Islet of Langerhans (tissue), 1 donor: ENCODE measurements at regions not wholly inside any gene's neighbourhood (a gene's known extent, or its start where the extent isn't known, plus 50 kb on each side); places are given as distances from the start of the nearest gene placed in this dataset.
"Not testable (repeated sequence)": the region's sequence is repeated elsewhere in the genome, so short reads cannot be mapped to it uniquely, and the experiment has no call there.

Experiments
- FAIRE-seq: peaks from one replicate; lab custom pipeline; 2011; peaks lifted over from hg19 to GRCh38; lab: Jason Lieb, UNC

GRCh38 chr9:75197561-75197960 lies 109.2 kb downstream of the OSTF1 start:
- no peak for FAIRE-seq

DNA sequence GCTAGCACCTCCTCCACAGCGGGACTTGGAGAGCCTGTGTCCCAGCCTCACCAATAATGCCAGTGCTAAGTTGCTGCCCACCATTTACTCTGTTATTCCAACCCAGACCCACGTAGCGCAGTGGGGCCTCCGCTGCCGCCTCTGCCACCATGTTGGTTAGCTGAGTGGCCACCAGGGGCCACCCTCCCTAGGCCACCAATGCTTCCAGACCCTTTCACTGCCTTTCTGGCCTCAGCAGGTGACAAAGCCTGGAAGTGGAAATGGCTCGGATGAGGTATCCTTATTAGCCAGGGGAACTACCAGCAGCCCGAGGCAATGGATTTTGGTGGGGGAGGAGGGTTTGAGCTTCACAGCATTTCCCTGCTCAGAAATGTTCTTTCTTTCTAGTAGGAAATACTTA lies 110.1 kb downstream of the OSTF1 start:
- no peak for FAIRE-seq

DNA sequence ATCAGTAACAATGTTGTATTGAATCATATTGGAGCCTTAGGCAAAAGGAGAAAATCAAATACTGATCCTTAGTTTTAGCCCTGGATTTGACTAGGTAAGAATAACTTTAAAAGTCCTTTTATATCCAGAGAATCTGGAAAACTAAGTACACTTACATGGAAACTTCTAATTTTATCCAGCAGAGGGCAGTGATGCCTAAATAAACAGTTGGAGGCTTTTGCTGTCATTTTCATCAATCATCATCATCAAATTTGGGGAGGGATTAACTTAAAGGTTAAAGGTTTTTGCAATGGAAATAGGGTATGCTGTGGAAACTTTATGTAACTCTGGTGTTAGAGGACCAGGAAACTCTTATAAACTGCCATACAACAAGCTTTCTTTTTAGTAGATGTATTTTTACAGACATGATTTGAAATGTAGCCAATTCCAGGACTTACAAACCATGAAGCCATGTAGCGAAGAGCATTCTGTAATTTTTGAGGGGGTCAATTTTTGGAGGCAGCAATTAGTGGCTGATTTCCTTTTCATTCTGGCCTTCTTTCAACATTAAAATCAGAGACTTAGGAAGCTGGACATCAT lies 112.7 kb downstream of the OSTF1 start:
- FAIRE-seq = peak; percentile 98

DNA sequence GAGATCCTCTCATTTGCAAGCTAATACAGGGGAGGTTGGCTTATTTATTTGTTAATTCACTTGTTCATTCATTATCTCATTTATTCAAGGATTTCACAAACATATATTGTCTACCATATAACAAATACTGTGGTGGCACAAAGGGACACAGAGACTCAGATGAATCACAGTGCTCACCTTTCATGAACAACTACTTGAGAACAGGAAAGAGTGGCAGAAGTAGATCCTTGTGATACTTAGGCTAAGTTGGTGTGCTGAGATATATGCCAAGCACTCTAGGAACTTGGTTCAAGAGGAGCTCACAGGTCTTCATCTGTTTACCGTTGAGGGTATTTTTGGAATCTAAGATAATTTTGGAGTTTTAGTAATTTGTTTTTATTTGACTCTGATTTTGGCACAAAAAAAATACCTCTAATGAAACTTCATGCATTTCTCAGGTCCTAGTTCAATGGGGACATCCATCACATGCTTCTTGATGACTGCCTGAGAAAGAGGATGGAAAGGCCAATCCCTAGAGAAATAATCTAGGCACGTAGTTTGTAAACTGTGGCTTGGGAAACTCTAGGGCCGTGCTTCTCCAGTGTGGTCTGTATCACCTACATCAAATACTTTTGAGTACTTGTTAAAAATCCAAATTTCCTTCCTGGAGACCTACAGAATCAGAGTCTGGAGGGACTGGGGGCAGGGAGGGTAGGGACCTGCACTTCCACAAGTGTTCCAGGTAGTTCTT lies 113.3 kb downstream of the OSTF1 start:
- FAIRE-seq = no peak

- not testable (repeated sequence) for FAIRE-seq
Observed at GRCh38 chr9:75207997-75208396, 119.7 kb downstream of the OSTF1 start.

DNA sequence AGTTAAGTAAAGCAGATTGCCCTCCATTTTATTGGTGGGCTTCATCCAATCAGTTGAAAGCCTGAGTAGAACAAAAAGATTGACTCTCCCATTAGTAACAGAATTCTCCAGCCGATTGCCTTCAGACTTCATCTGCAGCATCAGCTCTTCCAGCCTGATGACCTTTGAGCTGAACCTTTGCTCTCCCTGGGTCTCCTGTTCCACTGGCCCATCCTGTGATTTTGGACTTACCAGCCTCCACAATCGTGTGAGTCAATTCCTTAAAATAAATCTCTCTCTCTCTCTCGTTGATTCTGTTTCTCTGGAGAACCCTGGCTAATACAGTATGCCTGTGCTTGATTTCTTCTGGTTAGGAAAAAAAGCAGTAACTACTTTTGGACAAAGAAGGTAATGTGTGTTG lies 121.9 kb downstream of the OSTF1 start:
- FAIRE-seq = no peak

DNA sequence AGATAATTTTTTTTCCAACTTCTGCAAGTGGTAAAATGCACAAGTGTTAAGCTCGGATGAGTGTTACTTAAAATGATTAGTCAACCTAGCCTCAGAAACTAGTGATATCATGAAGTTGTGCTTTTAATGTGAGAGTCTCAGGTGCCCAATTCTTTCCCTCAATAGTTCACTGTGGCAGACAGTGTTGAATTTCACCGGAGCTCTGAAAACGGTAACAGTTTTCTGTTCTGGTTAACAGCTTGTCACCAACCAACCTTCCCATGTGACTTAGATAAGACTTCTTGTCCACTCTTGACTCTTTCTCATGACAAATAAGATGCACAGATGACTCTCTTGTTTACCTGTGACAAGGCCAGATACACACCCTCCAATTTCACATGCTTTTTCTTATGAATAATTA lies 125.5 kb downstream of the OSTF1 start:
- FAIRE-seq = no peak

GRCh38 chr9:75226403-75227139 lies 138.3 kb downstream of the OSTF1 start:
- FAIRE-seq = no peak

DNA sequence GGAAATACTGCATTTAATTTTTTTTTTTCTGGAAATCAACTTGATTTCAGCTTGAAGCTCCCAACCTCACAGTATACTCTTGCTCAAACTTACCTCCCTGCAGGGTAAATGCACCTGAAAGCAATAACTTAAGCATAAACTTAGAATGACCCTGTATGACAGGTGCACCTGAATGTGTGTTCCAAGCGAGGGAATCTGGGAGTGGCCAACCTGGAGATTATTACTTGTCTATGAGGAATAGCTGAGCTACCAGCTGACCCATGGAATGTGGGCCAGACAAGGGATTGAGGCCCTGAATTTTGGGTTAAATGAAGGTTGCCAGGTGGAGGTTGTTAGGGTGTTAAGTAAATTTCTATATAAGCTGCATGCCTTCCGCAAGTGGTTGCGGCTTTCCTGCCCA lies 140.6 kb downstream of the OSTF1 start:
- FAIRE-seq = no peak

DNA sequence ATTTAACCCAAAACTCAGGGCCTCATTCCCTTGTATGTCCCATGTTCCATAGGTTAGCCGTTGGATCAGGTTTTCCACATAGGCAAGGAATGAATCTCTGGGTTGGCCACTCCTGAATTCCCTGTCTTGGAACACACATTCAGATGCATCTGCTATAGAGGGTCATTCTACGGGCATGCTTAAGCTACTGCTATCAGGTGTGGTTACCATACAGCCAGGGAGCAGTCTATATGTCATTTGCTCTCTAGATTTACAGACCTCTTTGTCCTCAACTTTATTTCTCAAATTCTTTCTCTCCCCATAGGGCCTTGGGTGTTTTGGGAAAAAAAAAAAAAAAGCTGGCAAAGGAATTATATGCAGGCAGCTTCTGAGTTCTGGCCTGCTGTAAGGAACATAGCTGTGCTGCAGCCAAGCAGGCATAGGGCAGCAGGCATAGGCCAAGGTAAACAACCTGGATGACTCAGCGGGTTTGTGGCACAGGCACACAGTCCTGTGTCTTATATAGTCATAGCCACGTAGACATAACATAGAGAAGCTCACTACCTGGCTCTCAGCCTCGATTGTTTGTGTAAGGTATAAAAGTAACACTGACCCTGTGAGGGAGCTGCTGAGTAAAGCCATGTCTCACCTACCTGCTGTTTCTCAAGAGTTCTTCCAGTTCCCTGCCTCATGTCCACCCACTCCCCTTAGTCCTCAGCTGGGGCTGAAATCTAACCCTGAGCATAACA lies 141.5 kb downstream of the OSTF1 start:
- no peak for FAIRE-seq

- FAIRE-seq = no peak
Observed at GRCh38 chr9:75230469-75230868, 142.2 kb downstream of the OSTF1 start.

GRCh38 chr9:75231167-75231566 lies 142.9 kb downstream of the OSTF1 start:
- FAIRE-seq = no peak

DNA sequence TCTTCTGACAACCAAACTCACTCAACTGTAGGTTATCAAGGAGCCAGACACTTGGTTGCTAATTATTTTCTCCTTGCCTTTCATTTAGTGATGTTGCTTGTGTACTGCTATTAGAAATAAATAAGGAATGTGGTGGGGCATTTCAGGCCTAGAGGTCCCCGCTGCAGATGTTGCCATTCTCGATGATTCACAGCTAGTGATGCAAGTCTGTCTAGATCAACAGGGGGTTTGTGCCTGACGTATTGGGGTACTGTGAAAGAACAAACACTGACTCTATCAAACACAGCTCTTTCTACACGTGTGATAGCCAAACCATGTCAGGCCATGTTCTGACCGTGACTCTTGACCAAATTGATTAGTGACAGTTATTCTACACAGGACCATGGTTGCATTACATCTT lies 144.7 kb downstream of the OSTF1 start:
- FAIRE-seq = no peak

GRCh38 chr9:75235632-75236031 lies 147.3 kb downstream of the OSTF1 start:
- no peak for FAIRE-seq

- no peak for FAIRE-seq
Observed at GRCh38 chr9:75238311-75238976, 150.1 kb downstream of the OSTF1 start.

DNA sequence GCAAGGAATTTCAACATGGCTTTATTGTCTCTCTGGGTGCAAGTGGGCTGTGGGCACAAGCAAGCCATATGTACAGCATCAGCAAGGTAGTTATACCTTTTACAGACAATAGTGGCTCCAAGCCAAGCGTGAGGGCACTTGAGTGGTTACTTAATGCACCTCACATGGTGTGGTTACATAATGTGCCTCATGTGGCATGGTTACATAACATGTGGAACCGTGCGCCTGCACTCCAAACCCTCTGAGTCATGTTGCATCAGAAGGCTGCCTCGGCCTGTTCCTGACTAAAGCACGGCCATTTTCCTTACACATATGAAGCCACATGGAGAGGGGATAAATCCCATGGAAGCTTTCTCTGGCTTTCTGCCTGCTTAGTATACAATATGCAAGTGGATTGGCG lies 150.9 kb downstream of the OSTF1 start:
- no peak for FAIRE-seq

DNA sequence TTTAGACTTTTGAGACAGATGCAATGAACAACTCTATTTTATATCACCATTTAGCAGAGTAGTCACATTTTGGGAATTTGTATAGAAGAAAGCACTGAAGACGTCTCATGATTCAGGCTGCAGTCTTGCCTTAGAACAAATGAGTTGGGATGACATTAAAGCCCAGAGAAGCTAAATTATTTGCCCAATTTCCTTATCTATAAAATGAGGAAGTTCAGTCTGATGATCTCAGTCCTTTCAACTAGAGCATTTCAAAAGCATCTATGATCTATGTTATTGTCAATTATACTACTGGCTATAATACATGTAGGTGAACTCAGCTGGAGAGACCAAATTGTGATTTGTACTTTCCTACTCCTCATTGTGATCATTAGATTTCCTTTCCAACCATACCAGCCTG lies 154.1 kb downstream of the OSTF1 start:
- FAIRE-seq = no peak

DNA sequence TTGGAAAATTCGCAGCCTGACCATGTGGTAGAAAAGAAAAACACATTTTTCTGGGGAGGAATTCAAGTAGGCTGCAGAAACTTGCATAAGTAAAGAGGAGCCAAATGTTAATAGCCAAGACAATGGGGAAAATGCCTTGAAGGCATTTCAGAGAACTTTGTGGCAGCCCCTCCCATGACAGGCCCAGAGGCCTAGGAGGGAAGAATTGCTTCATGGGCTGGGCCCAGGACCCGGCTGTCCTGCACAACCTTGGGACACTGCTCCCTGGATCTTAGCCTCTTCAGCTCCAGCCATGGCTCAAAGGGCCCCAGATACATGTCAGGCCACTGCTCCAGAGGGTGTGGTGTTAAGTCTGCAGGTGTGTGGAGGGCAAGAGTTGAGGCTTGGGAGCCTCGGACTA lies 158.6 kb downstream of the OSTF1 start:
- no peak for FAIRE-seq

DNA sequence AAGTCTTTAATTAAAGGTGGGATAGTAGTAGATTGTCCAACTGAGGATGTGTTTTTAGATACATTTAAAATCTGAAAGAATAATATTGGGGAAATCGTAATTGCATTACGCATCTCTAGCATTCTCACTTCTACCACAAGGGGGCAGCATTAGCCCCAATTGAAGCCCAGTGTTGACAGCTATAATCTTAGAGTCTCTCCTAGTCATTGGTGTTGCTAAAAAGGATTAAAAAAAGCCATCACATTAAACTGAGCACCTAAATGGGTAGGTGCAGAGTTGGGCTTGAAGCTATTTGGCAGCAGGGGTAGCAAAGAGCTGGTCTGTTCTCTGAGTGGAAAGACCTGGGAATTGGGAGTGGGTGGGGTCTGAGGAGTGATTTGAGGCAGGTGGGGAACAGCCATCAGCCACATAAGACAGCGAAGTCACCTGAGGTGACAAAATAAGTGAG lies 177.2 kb downstream of the OSTF1 start:
- FAIRE-seq = peak; percentile 82

DNA sequence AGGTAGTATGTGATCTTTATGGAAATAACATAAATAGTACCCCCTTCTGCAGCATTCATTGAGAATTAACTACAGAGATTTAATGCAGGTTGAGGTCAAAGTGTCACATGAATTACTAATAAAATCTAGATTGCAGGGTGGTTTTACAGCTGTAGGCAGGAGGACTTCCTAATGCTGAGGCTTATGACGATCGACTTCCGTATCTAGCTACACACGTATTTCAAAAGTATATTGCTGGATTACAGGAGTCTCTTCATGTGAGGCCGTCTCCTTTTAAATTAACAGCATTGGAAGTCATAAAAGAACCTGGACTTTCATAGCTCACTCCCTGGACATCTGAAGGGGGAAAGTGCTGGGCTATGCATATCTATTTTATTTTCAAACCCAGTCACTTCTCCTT lies 180.9 kb downstream of the OSTF1 start:
- no peak for FAIRE-seq

GRCh38 chr9:75273055-75273454 lies 184.7 kb downstream of the OSTF1 start:
- not testable (repeated sequence) for FAIRE-seq

DNA sequence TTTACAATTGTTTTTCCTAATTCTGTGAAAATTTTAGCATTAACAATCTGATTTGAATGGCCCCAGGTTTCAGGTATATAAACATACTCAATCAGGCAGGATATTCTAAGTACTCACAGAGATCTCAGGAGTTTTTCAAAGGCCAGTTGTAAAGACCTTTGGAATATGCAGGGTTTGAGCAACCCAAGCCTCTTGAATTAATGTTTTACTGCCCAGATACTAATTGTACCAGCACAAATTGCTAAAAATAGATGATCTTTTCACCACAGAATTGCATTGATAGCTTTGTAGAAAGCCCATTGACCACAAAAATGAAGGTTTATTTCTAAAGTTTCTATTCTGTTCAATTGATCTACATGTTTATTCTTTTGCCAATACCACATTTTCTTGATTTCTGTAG lies 186.5 kb downstream of the OSTF1 start:
- FAIRE-seq = no peak
